ENCODE measurements at regions not wholly inside any gene's neighbourhood (a gene's known extent, or its start where the extent isn't known, plus 50 kb on each side); places are given as distances from the start of the nearest gene placed in this dataset.

- intact Hi-C loops (cut with DNase I), result no loop called here
- ATAC-seq, result no peak
- TF ChIP-seq CTCF (IDR thresholded peaks at IDR 0.05), result no peak
These were observed 153.0 kb downstream of the UXS1 start for GRCh38 chr2:106041150-106041549.

GRCh38 chr2:106039634-106040315, 154.3 kb downstream of the UXS1 start:
- H3K4me1 ChIP-seq, result no peaks in the 10 kb centered on the region
- DNase-seq (no peak), ATAC-seq (no peak)
- H3K4me3 ChIP-seq, result no peak overlapping the region
- no peak for TF ChIP-seq CTCF (IDR thresholded peaks at IDR 0.05)
- no peak overlapping the region for H3K27ac ChIP-seq
- no peaks in the 10 kb centered on the region for H3K36me3 ChIP-seq
- intact Hi-C loops (cut with DNase I), result no loop called here
- H3K27me3 ChIP-seq, result no peaks in the 10 kb centered on the region
- H3K9me3 ChIP-seq, result no peaks in the 10 kb centered on the region

More at GRCh38 chr2:106041150-106041549, 153.0 kb downstream of the UXS1 start:
- no peak overlapping the region for H3K27ac ChIP-seq
- no peaks in the 10 kb centered on the region for H3K4me1 ChIP-seq
- no peak for DNase-seq
- no peaks in the 10 kb centered on the region for H3K36me3 ChIP-seq
- H3K4me3 ChIP-seq, result no peak overlapping the region
- H3K9me3 ChIP-seq, result no peaks in the 10 kb centered on the region
- no peaks in the 10 kb centered on the region for H3K27me3 ChIP-seq

- no peak for ATAC-seq
- intact Hi-C loops (cut with DNase I), result no loop called here
These were observed 155.3 kb downstream of the UXS1 start for GRCh38 chr2:106038601-106039375.

GRCh38 chr2:106037932-106038331, 156.2 kb downstream of the UXS1 start:
- no peak for DNase-seq
- Histone ChIP-seq H3K4me3 (no peak overlapping the region), H3K4me1 (no peaks in the 10 kb centered on the region), H3K9me3 (no peaks in the 10 kb centered on the region), H3K27ac (no peak overlapping the region), H3K27me3 (no peaks in the 10 kb centered on the region), H3K36me3 (no peaks in the 10 kb centered on the region)
- no peak for ATAC-seq
- no peak for TF ChIP-seq CTCF (IDR thresholded peaks at IDR 0.05)
- intact Hi-C loops (cut with DNase I), result no loop called here

More at GRCh38 chr2:106038601-106039375, 155.3 kb downstream of the UXS1 start:
- H3K4me3 ChIP-seq, result no peak overlapping the region
- H3K36me3 ChIP-seq, result no peaks in the 10 kb centered on the region
- H3K27me3 ChIP-seq, result no peaks in the 10 kb centered on the region
- H3K4me1 ChIP-seq, result no peaks in the 10 kb centered on the region
- no peak overlapping the region for H3K27ac ChIP-seq
- no peak for DNase-seq
- no peaks in the 10 kb centered on the region for H3K9me3 ChIP-seq
- no peak for TF ChIP-seq CTCF (IDR thresholded peaks at IDR 0.05)

- no peak overlapping the region for H3K27ac ChIP-seq
- H3K27me3 ChIP-seq, result no peaks in the 10 kb centered on the region
- no peaks in the 10 kb centered on the region for H3K4me1 ChIP-seq
- H3K4me3 ChIP-seq, result no peak overlapping the region
- no peaks in the 10 kb centered on the region for H3K36me3 ChIP-seq
- DNase-seq, result no peak
- no peak for ATAC-seq
- intact Hi-C loops (cut with DNase I), result no loop called here
- no peak for TF ChIP-seq CTCF (IDR thresholded peaks at IDR 0.05)
- no peaks in the 10 kb centered on the region for H3K9me3 ChIP-seq
These were observed 156.8 kb downstream of the UXS1 start for GRCh38 chr2:106037262-106037661.
